ENCODE measurements at regions not wholly inside any gene's neighbourhood (a gene's known extent, or its start where the extent isn't known, plus 50 kb on each side); places are given as distances from the start of the nearest gene placed in this dataset.

DNA sequence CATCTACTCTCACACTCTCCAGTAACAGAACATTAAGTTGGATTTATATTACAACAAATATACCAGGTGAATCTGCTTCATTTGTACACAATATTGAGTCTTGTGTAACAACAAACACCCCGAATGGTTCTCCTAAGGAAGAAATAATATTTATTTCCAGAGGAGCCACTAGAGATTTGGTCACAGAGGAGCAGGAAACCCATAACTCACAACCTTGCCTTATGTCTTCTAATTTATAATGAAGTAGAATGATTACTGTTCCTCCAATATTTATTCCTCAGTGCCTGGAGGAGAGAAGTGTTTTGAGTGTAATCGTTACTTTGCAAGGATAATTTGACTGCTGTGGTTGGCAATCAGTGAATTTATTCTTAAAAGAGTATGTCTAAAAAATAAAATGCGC, 1243.7 kb upstream of the PCDH20 start:
- H3K4me1 Mint-ChIP-seq = peaks cover 8% of the 10 kb centered on the region
- TF ChIP-seq CREM (CRISPR knock-in tag; IDR thresholded peaks at IDR 0.05) (no peak), ZNF423 (CRISPR knock-in tag; IDR thresholded peaks at IDR 0.05) (no peak), NFATC4 (CRISPR knock-in tag; IDR thresholded peaks at IDR 0.05) (no peak), ZNF232 (CRISPR knock-in tag; IDR thresholded peaks at IDR 0.05) (no peak), ZNF219 (CRISPR knock-in tag; IDR thresholded peaks at IDR 0.05; ENCODE audit: borderline replicate concordance) (no peak), JUN (CRISPR knock-in tag; IDR thresholded peaks at IDR 0.05) (no peak)
- TF ChIP-seq, protein P1, sequence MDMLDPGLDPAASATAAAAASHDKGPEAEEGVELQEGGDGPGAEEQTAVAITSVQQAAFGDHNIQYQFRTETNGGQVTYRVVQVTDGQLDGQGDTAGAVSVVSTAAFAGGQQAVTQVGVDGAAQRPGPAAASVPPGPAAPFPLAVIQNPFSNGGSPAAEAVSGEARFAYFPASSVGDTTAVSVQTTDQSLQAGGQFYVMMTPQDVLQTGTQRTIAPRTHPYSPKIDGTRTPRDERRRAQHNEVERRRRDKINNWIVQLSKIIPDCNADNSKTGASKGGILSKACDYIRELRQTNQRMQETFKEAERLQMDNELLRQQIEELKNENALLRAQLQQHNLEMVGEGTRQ (CRISPR knock-in tag; IDR thresholded peaks at IDR 0.05) = no peak
- TF ChIP-seq, protein P2, sequence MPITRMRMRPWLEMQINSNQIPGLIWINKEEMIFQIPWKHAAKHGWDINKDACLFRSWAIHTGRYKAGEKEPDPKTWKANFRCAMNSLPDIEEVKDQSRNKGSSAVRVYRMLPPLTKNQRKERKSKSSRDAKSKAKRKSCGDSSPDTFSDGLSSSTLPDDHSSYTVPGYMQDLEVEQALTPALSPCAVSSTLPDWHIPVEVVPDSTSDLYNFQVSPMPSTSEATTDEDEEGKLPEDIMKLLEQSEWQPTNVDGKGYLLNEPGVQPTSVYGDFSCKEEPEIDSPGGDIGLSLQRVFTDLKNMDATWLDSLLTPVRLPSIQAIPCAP (CRISPR knock-in tag; IDR thresholded peaks at IDR 0.05) = no peak
- TF ChIP-seq, protein P3, sequence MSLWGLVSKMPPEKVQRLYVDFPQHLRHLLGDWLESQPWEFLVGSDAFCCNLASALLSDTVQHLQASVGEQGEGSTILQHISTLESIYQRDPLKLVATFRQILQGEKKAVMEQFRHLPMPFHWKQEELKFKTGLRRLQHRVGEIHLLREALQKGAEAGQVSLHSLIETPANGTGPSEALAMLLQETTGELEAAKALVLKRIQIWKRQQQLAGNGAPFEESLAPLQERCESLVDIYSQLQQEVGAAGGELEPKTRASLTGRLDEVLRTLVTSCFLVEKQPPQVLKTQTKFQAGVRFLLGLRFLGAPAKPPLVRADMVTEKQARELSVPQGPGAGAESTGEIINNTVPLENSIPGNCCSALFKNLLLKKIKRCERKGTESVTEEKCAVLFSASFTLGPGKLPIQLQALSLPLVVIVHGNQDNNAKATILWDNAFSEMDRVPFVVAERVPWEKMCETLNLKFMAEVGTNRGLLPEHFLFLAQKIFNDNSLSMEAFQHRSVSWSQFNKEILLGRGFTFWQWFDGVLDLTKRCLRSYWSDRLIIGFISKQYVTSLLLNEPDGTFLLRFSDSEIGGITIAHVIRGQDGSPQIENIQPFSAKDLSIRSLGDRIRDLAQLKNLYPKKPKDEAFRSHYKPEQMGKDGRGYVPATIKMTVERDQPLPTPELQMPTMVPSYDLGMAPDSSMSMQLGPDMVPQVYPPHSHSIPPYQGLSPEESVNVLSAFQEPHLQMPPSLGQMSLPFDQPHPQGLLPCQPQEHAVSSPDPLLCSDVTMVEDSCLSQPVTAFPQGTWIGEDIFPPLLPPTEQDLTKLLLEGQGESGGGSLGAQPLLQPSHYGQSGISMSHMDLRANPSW (CRISPR knock-in tag; conservative IDR thresholded peaks at IDR 0.05; ENCODE audit: low read depth) = no peak
- H3K9me3 Mint-ChIP-seq = no peaks in the 10 kb centered on the region
- CTCF ChIA-PET = no interaction called here
- no peak overlapping the region for H3K27ac Mint-ChIP-seq
- DNase-seq (ENCODE audit: low spot score) (no peak), ATAC-seq (no peak)
- H3K27me3 Mint-ChIP-seq (ENCODE audit: low read depth) = no peaks in the 10 kb centered on the region
- no peak overlapping the region for H3K4me3 Mint-ChIP-seq
- no peaks in the 10 kb centered on the region for H3K36me3 Mint-ChIP-seq
- POLR2A ChIA-PET = no interaction called here

DNA sequence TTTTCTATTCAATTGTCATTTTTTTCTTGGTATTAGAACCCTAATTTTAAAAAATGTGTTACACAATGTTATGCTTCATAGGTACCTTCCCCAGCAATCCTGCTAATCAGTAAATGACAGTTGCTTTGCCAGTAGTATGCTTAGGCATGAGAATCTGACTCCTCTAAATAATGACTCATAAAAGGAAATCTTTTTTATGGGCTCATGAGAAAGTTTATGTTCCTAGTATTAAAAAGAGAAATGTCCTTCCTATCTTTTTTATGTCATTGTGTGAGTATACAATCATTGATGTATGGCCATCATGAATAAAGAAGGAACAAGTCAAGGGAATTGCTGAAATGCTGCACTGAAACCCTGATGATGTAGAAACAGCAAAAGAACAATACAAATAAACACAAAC, 1237.7 kb upstream of the PCDH20 start:
- Mint-ChIP-seq H3K4me3 (no peak overlapping the region), H3K36me3 (no peaks in the 10 kb centered on the region), H3K4me1 (no peaks in the 10 kb centered on the region), H3K27ac (no peak overlapping the region), H3K27me3 (ENCODE audit: low read depth) (no peaks in the 10 kb centered on the region), H3K9me3 (no peaks in the 10 kb centered on the region)
- ChIA-PET CTCF (no interaction called here), POLR2A (no interaction called here)
- ATAC-seq (no peak), DNase-seq (ENCODE audit: low spot score) (no peak)
- TF ChIP-seq GABPB1 (CRISPR knock-in tag; IDR thresholded peaks at IDR 0.05) (no peak), KAT7 (CRISPR knock-in tag; IDR thresholded peaks at IDR 0.05; ENCODE audit: borderline replicate concordance) (no peak), NR2C2 (CRISPR knock-in tag; IDR thresholded peaks at IDR 0.05) (no peak), MYBL2 (CRISPR knock-in tag; IDR thresholded peaks at IDR 0.05) (no peak), NFE2L1 (CRISPR knock-in tag; IDR thresholded peaks at IDR 0.05) (no peak), ZNF232 (CRISPR knock-in tag; IDR thresholded peaks at IDR 0.05) (no peak), SOX15 (CRISPR knock-in tag; IDR thresholded peaks at IDR 0.05) (no peak)
- TF ChIP-seq, protein P4, sequence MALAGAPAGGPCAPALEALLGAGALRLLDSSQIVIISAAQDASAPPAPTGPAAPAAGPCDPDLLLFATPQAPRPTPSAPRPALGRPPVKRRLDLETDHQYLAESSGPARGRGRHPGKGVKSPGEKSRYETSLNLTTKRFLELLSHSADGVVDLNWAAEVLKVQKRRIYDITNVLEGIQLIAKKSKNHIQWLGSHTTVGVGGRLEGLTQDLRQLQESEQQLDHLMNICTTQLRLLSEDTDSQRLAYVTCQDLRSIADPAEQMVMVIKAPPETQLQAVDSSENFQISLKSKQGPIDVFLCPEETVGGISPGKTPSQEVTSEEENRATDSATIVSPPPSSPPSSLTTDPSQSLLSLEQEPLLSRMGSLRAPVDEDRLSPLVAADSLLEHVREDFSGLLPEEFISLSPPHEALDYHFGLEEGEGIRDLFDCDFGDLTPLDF (CRISPR knock-in tag; IDR thresholded peaks at IDR 0.05) = no peak
- TF ChIP-seq, protein P5, sequence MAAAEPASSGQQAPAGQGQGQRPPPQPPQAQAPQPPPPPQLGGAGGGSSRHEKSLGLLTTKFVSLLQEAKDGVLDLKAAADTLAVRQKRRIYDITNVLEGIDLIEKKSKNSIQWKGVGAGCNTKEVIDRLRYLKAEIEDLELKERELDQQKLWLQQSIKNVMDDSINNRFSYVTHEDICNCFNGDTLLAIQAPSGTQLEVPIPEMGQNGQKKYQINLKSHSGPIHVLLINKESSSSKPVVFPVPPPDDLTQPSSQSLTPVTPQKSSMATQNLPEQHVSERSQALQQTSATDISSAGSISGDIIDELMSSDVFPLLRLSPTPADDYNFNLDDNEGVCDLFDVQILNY (CRISPR knock-in tag; IDR thresholded peaks at IDR 0.05) = no peak
- TF ChIP-seq, protein P6, sequence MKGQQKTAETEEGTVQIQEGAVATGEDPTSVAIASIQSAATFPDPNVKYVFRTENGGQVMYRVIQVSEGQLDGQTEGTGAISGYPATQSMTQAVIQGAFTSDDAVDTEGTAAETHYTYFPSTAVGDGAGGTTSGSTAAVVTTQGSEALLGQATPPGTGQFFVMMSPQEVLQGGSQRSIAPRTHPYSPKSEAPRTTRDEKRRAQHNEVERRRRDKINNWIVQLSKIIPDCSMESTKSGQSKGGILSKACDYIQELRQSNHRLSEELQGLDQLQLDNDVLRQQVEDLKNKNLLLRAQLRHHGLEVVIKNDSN (CRISPR knock-in tag; IDR thresholded peaks at IDR 0.05) = no peak
- TF ChIP-seq, protein P7, sequence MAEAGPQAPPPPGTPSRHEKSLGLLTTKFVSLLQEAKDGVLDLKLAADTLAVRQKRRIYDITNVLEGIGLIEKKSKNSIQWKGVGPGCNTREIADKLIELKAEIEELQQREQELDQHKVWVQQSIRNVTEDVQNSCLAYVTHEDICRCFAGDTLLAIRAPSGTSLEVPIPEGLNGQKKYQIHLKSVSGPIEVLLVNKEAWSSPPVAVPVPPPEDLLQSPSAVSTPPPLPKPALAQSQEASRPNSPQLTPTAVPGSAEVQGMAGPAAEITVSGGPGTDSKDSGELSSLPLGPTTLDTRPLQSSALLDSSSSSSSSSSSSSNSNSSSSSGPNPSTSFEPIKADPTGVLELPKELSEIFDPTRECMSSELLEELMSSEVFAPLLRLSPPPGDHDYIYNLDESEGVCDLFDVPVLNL (CRISPR knock-in tag; IDR thresholded peaks at IDR 0.05; ENCODE audit: borderline replicate concordance, low read depth) = no peak
- TF ChIP-seq, protein P1 (CRISPR knock-in tag; IDR thresholded peaks at IDR 0.05) = no peak
- TF ChIP-seq, protein P8, sequence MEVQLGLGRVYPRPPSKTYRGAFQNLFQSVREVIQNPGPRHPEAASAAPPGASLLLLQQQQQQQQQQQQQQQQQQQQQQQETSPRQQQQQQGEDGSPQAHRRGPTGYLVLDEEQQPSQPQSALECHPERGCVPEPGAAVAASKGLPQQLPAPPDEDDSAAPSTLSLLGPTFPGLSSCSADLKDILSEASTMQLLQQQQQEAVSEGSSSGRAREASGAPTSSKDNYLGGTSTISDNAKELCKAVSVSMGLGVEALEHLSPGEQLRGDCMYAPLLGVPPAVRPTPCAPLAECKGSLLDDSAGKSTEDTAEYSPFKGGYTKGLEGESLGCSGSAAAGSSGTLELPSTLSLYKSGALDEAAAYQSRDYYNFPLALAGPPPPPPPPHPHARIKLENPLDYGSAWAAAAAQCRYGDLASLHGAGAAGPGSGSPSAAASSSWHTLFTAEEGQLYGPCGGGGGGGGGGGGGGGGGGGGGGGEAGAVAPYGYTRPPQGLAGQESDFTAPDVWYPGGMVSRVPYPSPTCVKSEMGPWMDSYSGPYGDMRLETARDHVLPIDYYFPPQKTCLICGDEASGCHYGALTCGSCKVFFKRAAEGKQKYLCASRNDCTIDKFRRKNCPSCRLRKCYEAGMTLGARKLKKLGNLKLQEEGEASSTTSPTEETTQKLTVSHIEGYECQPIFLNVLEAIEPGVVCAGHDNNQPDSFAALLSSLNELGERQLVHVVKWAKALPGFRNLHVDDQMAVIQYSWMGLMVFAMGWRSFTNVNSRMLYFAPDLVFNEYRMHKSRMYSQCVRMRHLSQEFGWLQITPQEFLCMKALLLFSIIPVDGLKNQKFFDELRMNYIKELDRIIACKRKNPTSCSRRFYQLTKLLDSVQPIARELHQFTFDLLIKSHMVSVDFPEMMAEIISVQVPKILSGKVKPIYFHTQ (CRISPR knock-in tag; IDR thresholded peaks at IDR 0.05) = no peak
